ENCODE measurements at regions not wholly inside any gene's neighbourhood (a gene's known extent, or its start where the extent isn't known, plus 50 kb on each side); places are given as distances from the start of the nearest gene placed in this dataset.

GRCh38 chr6:95143408-95144180 lies 433.7 kb upstream of the MANEA start:
- Histone ChIP-seq H2BK120ac (ENCODE audit: low read depth, low read length) (no peak overlapping the region), H2BK5ac (ENCODE audit: low read depth, low read length, poor library complexity, severe bottlenecking) (no peak overlapping the region), H3K9me3 (ENCODE audit: control insufficient read depth, low read length) (no peaks in the 10 kb centered on the region), H3K27ac (ENCODE audit: low read length, poor library complexity, severe bottlenecking) (no peak overlapping the region), H3K4ac (ENCODE audit: low read depth in 1 of 2, low read length in 2 of 2) (no peak overlapping the region), H3K23ac (ENCODE audit: low read length in 2 of 2) (no peak overlapping the region), H2AK5ac (ENCODE audit: low read length, severe bottlenecking) (no peak overlapping the region), H2AFZ (ENCODE audit: low read depth, low read length) (no peak overlapping the region), H3K18ac (ENCODE audit: low read depth in 1 of 2, low read length in 2 of 2) (no peak overlapping the region), H3K4me1 (ENCODE audit: control insufficient read depth, insufficient read depth, low read depth, low read length) (peaks cover 1% of the 10 kb centered on the region), H3K79me1 (replicated peaks; ENCODE audit: low read length, poor library complexity, severe bottlenecking) (no peaks in the 10 kb centered on the region), H3K9ac (ENCODE audit: low read length) (no peak overlapping the region), H3K27me3 (ENCODE audit: control insufficient read depth in 1 of 2, insufficient read depth in 1 of 2, low read length in 2 of 2) (no peaks in the 10 kb centered on the region), H3K4me3 (ENCODE audit: insufficient read depth in 1 of 2, low read depth in 1 of 2, low read length in 2 of 2) (no peak overlapping the region), H4K91ac (ENCODE audit: low read length) (no peak overlapping the region), H2BK12ac (ENCODE audit: low read length in 2 of 2) (no peak overlapping the region), H3K4me2 (ENCODE audit: low read length, poor library complexity, severe bottlenecking) (no peak overlapping the region), H3K36me3 (ENCODE audit: control insufficient read depth in 1 of 2, insufficient read depth in 2 of 2, low read depth in 1 of 2, low read length in 2 of 2) (no peaks in the 10 kb centered on the region), H3K14ac (ENCODE audit: low read length in 2 of 2) (no peak overlapping the region), H4K8ac (ENCODE audit: low read length) (no peak overlapping the region), H2BK15ac (ENCODE audit: low read depth, poor library complexity, severe bottlenecking) (no peak overlapping the region)
- DNase-seq: no peak
- 75% methylated on average over 4 of the region's 5 CpGs for WGBS

- Histone ChIP-seq H2BK12ac (ENCODE audit: low read length in 2 of 2) (no peak overlapping the region), H3K9me3 (ENCODE audit: control insufficient read depth, low read length) (no peaks in the 10 kb centered on the region), H2BK15ac (ENCODE audit: low read depth, poor library complexity, severe bottlenecking) (no peak overlapping the region), H4K8ac (ENCODE audit: low read length) (no peak overlapping the region), H2AFZ (ENCODE audit: low read depth, low read length) (no peak overlapping the region), H2BK5ac (ENCODE audit: low read depth, low read length, poor library complexity, severe bottlenecking) (no peak overlapping the region), H3K4me3 (ENCODE audit: insufficient read depth in 1 of 2, low read depth in 1 of 2, low read length in 2 of 2) (no peak overlapping the region), H3K4me2 (ENCODE audit: low read length, poor library complexity, severe bottlenecking) (no peak overlapping the region), H4K91ac (ENCODE audit: low read length) (no peak overlapping the region), H3K27ac (ENCODE audit: low read length, poor library complexity, severe bottlenecking) (no peak overlapping the region), H3K14ac (ENCODE audit: low read length in 2 of 2) (no peak overlapping the region), H3K23ac (ENCODE audit: low read length in 2 of 2) (no peak overlapping the region), H3K4ac (ENCODE audit: low read depth in 1 of 2, low read length in 2 of 2) (no peak overlapping the region), H3K27me3 (ENCODE audit: control insufficient read depth in 1 of 2, insufficient read depth in 1 of 2, low read length in 2 of 2) (no peaks in the 10 kb centered on the region), H2BK120ac (ENCODE audit: low read depth, low read length) (no peak overlapping the region), H3K36me3 (ENCODE audit: control insufficient read depth in 1 of 2, insufficient read depth in 2 of 2, low read depth in 1 of 2, low read length in 2 of 2) (no peaks in the 10 kb centered on the region), H3K4me1 (ENCODE audit: control insufficient read depth, insufficient read depth, low read depth, low read length) (peaks cover 1% of the 10 kb centered on the region), H3K18ac (ENCODE audit: low read depth in 1 of 2, low read length in 2 of 2) (no peak overlapping the region), H3K79me1 (replicated peaks; ENCODE audit: low read length, poor library complexity, severe bottlenecking) (no peaks in the 10 kb centered on the region), H3K9ac (ENCODE audit: low read length) (no peak overlapping the region), H2AK5ac (ENCODE audit: low read length, severe bottlenecking) (no peak overlapping the region)
- 50% methylated on average over 1 of the region's 1 CpG for WGBS
- DNase-seq: no peak
Measured at GRCh38 chr6:95145457-95145856, 431.9 kb upstream of the MANEA start.

- no peak overlapping the region for H2BK5ac ChIP-seq (ENCODE audit: low read depth, low read length, poor library complexity, severe bottlenecking)
- H3K27me3 ChIP-seq (ENCODE audit: control insufficient read depth in 1 of 2, insufficient read depth in 1 of 2, low read length in 2 of 2): no peaks in the 10 kb centered on the region
- H3K23ac ChIP-seq (ENCODE audit: low read length in 2 of 2): no peak overlapping the region
- no peaks in the 10 kb centered on the region for H3K36me3 ChIP-seq (ENCODE audit: control insufficient read depth in 1 of 2, insufficient read depth in 2 of 2, low read depth in 1 of 2, low read length in 2 of 2)
- H3K4me3 ChIP-seq (ENCODE audit: insufficient read depth in 1 of 2, low read depth in 1 of 2, low read length in 2 of 2): no peak overlapping the region
- H2AFZ ChIP-seq (ENCODE audit: low read depth, low read length): no peak overlapping the region
- no peak overlapping the region for H2BK15ac ChIP-seq (ENCODE audit: low read depth, poor library complexity, severe bottlenecking)
- H3K79me1 ChIP-seq (replicated peaks; ENCODE audit: low read length, poor library complexity, severe bottlenecking): no peaks in the 10 kb centered on the region
- H3K4me1 ChIP-seq (ENCODE audit: control insufficient read depth, insufficient read depth, low read depth, low read length): no peaks in the 10 kb centered on the region
- H3K27ac ChIP-seq (ENCODE audit: low read length, poor library complexity, severe bottlenecking): no peak overlapping the region
- no peak overlapping the region for H3K4me2 ChIP-seq (ENCODE audit: low read length, poor library complexity, severe bottlenecking)
- no peak overlapping the region for H3K14ac ChIP-seq (ENCODE audit: low read length in 2 of 2)
- H4K8ac ChIP-seq (ENCODE audit: low read length): no peak overlapping the region
- DNase-seq: no peak
- no peak overlapping the region for H2BK12ac ChIP-seq (ENCODE audit: low read length in 2 of 2)
- no peak overlapping the region for H3K9ac ChIP-seq (ENCODE audit: low read length)
- no peak overlapping the region for H3K4ac ChIP-seq (ENCODE audit: low read depth in 1 of 2, low read length in 2 of 2)
- no peak overlapping the region for H2AK5ac ChIP-seq (ENCODE audit: low read length, severe bottlenecking)
- no peak overlapping the region for H4K91ac ChIP-seq (ENCODE audit: low read length)
- H3K9me3 ChIP-seq (ENCODE audit: control insufficient read depth, low read length): no peaks in the 10 kb centered on the region
- no peak overlapping the region for H2BK120ac ChIP-seq (ENCODE audit: low read depth, low read length)
- H3K18ac ChIP-seq (ENCODE audit: low read depth in 1 of 2, low read length in 2 of 2): no peak overlapping the region
Measured at GRCh38 chr6:95159557-95159956, 417.8 kb upstream of the MANEA start.

GRCh38 chr6:95169775-95170174 lies 407.6 kb upstream of the MANEA start:
- no peak for DNase-seq
- Histone ChIP-seq H3K27ac (ENCODE audit: low read length, poor library complexity, severe bottlenecking) (no peak overlapping the region), H4K91ac (ENCODE audit: low read length) (no peak overlapping the region), H3K9ac (ENCODE audit: low read length) (no peak overlapping the region), H3K4me3 (ENCODE audit: insufficient read depth in 1 of 2, low read depth in 1 of 2, low read length in 2 of 2) (no peak overlapping the region), H3K9me3 (ENCODE audit: control insufficient read depth, low read length) (no peaks in the 10 kb centered on the region), H2BK5ac (ENCODE audit: low read depth, low read length, poor library complexity, severe bottlenecking) (no peak overlapping the region), H3K14ac (ENCODE audit: low read length in 2 of 2) (no peak overlapping the region), H2AFZ (ENCODE audit: low read depth, low read length) (no peak overlapping the region), H3K27me3 (ENCODE audit: control insufficient read depth in 1 of 2, insufficient read depth in 1 of 2, low read length in 2 of 2) (no peaks in the 10 kb centered on the region), H3K36me3 (ENCODE audit: control insufficient read depth in 1 of 2, insufficient read depth in 2 of 2, low read depth in 1 of 2, low read length in 2 of 2) (no peaks in the 10 kb centered on the region), H2BK15ac (ENCODE audit: low read depth, poor library complexity, severe bottlenecking) (no peak overlapping the region), H2AK5ac (ENCODE audit: low read length, severe bottlenecking) (no peak overlapping the region), H3K18ac (ENCODE audit: low read depth in 1 of 2, low read length in 2 of 2) (no peak overlapping the region), H2BK120ac (ENCODE audit: low read depth, low read length) (no peak overlapping the region), H3K4me1 (ENCODE audit: control insufficient read depth, insufficient read depth, low read depth, low read length) (no peaks in the 10 kb centered on the region), H3K4me2 (ENCODE audit: low read length, poor library complexity, severe bottlenecking) (no peak overlapping the region), H3K23ac (ENCODE audit: low read length in 2 of 2) (no peak overlapping the region), H3K4ac (ENCODE audit: low read depth in 1 of 2, low read length in 2 of 2) (no peak overlapping the region), H4K8ac (ENCODE audit: low read length) (no peak overlapping the region), H2BK12ac (ENCODE audit: low read length in 2 of 2) (no peak overlapping the region), H3K79me1 (replicated peaks; ENCODE audit: low read length, poor library complexity, severe bottlenecking) (no peaks in the 10 kb centered on the region)
- 32% methylated on average over 2 of the region's 2 CpGs for WGBS

Measured in mesenchymal stem cell (in vitro differentiated cells and primary cell).